ENCODE measurements at regions not wholly inside any gene's neighbourhood (a gene's known extent, or its start where the extent isn't known, plus 50 kb on each side); places are given as distances from the start of the nearest gene placed in this dataset.

DNA sequence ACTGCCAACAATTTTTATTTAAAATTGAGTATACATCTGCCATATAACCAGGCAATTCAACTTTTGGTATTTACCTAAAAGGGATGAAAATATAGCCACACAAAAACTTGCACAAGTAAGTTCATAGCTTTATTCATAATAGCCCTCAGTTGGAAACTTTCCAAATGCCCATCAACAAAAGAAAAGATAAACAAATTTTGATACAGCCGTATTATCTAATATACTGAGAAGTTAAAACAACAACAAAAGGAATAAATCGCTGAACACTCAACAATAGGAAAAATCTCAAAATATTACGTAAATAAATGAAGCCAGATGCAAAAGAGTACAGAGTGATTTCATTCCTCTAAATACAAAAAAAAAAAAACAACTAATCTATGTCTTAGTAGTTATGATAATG lies 399.2 kb upstream of the SEMA3D start:
- TF ChIP-seq, protein P1, sequence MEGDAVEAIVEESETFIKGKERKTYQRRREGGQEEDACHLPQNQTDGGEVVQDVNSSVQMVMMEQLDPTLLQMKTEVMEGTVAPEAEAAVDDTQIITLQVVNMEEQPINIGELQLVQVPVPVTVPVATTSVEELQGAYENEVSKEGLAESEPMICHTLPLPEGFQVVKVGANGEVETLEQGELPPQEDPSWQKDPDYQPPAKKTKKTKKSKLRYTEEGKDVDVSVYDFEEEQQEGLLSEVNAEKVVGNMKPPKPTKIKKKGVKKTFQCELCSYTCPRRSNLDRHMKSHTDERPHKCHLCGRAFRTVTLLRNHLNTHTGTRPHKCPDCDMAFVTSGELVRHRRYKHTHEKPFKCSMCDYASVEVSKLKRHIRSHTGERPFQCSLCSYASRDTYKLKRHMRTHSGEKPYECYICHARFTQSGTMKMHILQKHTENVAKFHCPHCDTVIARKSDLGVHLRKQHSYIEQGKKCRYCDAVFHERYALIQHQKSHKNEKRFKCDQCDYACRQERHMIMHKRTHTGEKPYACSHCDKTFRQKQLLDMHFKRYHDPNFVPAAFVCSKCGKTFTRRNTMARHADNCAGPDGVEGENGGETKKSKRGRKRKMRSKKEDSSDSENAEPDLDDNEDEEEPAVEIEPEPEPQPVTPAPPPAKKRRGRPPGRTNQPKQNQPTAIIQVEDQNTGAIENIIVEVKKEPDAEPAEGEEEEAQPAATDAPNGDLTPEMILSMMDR (conservative IDR thresholded peaks at IDR 0.05; ENCODE audit: low read depth, low read length) = no peak
- no peak overlapping the region for H3K4me3 ChIP-seq (ENCODE audit: low read depth, low read length)
- no peak for DNase-seq (ENCODE audit: low read depth)

DNA sequence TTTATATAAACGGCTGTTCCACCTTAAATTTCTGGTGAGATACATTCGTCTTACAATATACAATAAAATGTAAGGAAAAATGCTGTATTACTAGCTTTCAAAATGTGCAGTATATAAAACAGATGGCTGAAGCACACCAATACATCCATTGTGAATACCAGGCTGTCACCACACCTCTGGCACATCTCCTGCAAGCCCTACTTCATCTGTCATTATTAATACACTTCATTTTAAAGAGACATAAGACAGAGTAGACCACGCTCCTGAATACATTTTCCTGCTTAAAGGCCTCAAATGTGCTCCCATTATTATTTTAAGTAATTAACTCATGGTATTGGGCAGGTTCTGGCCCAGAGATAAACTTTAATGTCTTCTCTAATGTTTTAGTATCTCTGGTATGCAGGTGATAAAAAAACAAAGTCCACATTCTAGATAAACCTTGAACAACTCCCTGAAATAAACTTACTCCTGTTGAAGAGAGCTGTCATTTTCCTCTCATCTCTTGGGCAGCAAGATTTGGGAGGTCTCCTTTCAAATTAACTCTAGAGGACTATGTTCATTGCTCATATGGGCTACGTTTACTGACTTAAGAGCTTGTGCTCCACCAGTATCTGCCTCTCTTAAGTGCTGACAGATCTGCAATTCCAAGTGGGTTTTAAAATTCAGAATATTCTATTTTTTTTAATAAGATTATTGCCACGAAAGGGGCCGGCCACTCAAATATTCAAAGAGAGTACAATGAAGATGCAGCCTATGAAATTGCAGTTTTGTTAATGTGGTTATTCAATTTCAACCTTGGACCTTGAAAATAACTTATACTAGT lies 396.5 kb upstream of the SEMA3D start:
- no peak for DNase-seq (ENCODE audit: low read depth)
- H3K4me3 ChIP-seq (ENCODE audit: low read depth, low read length) = no peak overlapping the region
- TF ChIP-seq, protein P1 (conservative IDR thresholded peaks at IDR 0.05; ENCODE audit: low read depth, low read length) = no peak

DNA sequence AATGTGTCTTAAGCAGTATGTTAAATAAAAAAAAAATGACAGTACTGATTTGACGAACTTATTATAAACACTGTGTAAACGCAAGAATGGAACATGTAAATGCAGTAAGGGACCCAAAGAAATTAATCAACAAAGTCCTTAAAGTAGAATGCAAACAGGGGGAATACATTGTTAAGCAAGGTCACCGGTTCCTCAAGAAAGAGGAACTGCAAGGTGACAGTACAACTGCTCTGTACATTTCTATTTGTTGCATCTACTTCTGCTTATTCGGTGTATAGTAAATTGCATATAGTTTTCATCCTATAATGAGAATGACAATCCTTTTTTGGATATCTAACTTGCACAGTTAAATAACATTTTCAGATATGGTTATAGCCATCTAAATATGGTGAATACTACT lies 387.0 kb upstream of the SEMA3D start:
- TF ChIP-seq, protein P1 (conservative IDR thresholded peaks at IDR 0.05; ENCODE audit: low read depth, low read length) = no peak
- DNase-seq (ENCODE audit: low read depth) = no peak
- H3K4me3 ChIP-seq (ENCODE audit: low read depth, low read length) = no peak overlapping the region

DNA sequence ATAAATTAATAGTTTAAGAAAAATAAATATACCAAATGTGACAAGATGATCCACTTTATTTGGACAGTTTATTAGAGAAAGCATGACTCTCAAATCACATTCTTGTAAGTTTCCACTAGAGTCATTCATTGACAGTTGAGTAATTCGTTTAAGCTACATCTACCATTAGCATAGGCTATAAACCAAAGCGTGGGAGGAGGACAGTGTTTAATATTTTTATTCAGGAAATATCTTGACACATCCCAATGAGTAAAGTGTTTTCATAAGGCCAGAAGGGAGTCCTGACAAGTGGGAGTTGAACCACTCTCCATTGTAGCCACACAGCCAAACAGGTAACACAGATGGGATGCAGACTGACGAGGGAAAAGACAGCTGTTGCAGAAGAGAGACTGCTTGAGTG lies 386.5 kb upstream of the SEMA3D start:
- H3K4me3 ChIP-seq (ENCODE audit: low read depth, low read length) = no peak overlapping the region
- TF ChIP-seq, protein P1 (conservative IDR thresholded peaks at IDR 0.05; ENCODE audit: low read depth, low read length) = no peak
- no peak for DNase-seq (ENCODE audit: low read depth)

DNA sequence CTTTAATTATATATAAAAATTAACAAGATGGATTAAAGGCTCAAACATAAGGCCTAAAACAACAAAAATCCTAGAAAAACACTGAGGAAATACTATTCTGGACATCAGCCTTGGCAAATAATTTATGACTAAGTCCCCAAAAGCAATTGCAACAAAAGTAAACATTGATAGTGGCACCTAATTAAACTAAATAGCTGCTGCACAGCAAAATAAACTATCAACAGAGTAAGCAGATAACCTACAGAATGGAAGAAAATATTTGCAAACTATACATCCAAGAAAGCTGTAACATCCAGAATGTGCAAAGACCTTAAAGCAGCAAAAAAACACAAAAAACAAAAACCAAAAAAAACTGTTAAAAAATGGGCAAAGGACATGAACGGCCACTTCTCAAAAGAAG lies 384.0 kb upstream of the SEMA3D start:
- DNase-seq (ENCODE audit: low read depth) = no peak
- TF ChIP-seq, protein P1 (conservative IDR thresholded peaks at IDR 0.05; ENCODE audit: low read depth, low read length) = no peak
- no peak overlapping the region for H3K4me3 ChIP-seq (ENCODE audit: low read depth, low read length)

DNA sequence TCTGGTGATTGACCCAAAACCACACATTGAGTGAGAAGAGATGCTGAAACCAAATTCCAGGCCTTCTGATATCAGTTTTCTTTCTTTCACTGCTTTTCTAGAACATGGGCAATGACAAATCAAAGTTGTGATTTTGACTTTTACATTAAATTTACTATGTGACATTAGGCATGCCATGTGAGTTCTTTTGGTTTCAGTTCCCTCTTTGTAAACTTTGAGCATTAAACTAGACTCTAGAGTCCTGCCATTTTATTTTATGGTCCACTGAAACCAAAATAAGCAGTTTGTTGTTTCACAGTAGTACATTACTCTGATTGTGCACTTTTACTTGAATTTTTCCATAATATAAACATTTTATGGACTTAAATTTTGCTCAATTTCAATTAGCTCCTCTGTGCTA lies 381.1 kb upstream of the SEMA3D start:
- no peak for DNase-seq (ENCODE audit: low read depth)
- no peak overlapping the region for H3K4me3 ChIP-seq (ENCODE audit: low read depth, low read length)
- TF ChIP-seq, protein P1 (conservative IDR thresholded peaks at IDR 0.05; ENCODE audit: low read depth, low read length) = no peak

Data from epithelial cell of proximal tubule (primary cell).